ENCODE measurements at regions not wholly inside any gene's neighbourhood (a gene's known extent, or its start where the extent isn't known, plus 50 kb on each side); places are given as distances from the start of the nearest gene placed in this dataset.

DNA sequence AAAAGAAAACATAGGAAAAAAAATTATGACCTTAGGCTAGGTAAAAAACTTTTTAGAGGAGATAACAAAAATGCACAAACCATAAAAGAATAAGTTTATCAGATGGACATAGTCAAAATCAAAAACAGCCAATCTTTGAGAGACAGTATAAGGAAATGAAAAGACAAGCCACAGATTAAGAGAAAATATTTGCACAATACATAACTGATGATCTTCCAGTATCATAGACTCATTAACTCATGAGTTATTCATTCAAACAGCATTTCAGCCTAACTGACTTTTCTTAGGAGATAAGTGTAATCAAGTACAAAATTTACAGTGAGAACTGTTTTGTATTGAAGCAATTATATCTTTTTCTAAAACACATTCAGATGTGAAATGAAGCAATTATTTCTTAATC is 183.8 kb downstream of the FBXO8 start:
- TF ChIP-seq ZNF609 (CRISPR knock-in tag; IDR thresholded peaks at IDR 0.05; ENCODE audit: borderline replicate concordance) (no peak), CTCF (IDR thresholded peaks at IDR 0.05 in 2 of 3, conservative IDR thresholded peaks at IDR 0.05 in 1 of 3; ENCODE audit: insufficient read depth in 2 of 3, low read depth in 1 of 3, low read length in 3 of 3) (no peak), NCOA6 (IDR thresholded peaks at IDR 0.05) (no peak), FIP1L1 (IDR thresholded peaks at IDR 0.05; ENCODE audit: low read depth, low read length, poor library complexity, severe bottlenecking) (no peak), ZNF778 (CRISPR knock-in tag; IDR thresholded peaks at IDR 0.05) (no peak), BACH1 (tag; IDR thresholded peaks at IDR 0.05) (no peak), STAT6 (CRISPR knock-in tag; IDR thresholded peaks at IDR 0.05) (no peak), NFIC (IDR thresholded peaks at IDR 0.05) (no peak), SIRT6 (IDR thresholded peaks at IDR 0.05; ENCODE audit: low read depth, low read length) (no peak), CBX8 (IDR thresholded peaks at IDR 0.05; ENCODE audit: borderline replicate concordance, extremely low read depth, low read depth, low read length, poor library complexity, severe bottlenecking) (no peak), XRCC5 (IDR thresholded peaks at IDR 0.05; ENCODE audit: low read depth, low read length) (no peak)

All from K562 (cell line).